Breast epithelium (tissue), 3 donors: ENCODE measurements at regions not wholly inside any gene's neighbourhood (a gene's known extent, or its start where the extent isn't known, plus 50 kb on each side); places are given as distances from the start of the nearest gene placed in this dataset.

Experiments used
- POLR2AphosphoS5 ChIP-seq, 3 donors: sonication (generic); formaldehyde crosslinking; IDR thresholded peaks; one replicate each; pipeline ENCODE4 v1.6.1; 2017; ENCODE audit warnings: antibody characterized with exemption in 3 of 3
- TF ChIP-seq, protein P1 (sequence below), 3 donors: fragments of 450-650 bp; IDR thresholded peaks; one replicate each; pipeline ENCODE4 v1.5.1; 2016 to 2017; ENCODE audit warnings: antibody characterized with exemption in 3 of 3, mild to moderate bottlenecking in 3 of 3, moderate library complexity in 3 of 3

GRCh38 chr7:104267701-104268368, 60.0 kb upstream of the ORC5 start:
- TF ChIP-seq POLR2AphosphoS5 (IDR thresholded peaks at IDR 0.05): no peak
- TF ChIP-seq, protein P1, sequence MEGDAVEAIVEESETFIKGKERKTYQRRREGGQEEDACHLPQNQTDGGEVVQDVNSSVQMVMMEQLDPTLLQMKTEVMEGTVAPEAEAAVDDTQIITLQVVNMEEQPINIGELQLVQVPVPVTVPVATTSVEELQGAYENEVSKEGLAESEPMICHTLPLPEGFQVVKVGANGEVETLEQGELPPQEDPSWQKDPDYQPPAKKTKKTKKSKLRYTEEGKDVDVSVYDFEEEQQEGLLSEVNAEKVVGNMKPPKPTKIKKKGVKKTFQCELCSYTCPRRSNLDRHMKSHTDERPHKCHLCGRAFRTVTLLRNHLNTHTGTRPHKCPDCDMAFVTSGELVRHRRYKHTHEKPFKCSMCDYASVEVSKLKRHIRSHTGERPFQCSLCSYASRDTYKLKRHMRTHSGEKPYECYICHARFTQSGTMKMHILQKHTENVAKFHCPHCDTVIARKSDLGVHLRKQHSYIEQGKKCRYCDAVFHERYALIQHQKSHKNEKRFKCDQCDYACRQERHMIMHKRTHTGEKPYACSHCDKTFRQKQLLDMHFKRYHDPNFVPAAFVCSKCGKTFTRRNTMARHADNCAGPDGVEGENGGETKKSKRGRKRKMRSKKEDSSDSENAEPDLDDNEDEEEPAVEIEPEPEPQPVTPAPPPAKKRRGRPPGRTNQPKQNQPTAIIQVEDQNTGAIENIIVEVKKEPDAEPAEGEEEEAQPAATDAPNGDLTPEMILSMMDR (IDR thresholded peaks at IDR 0.05): no peak
